MM.1S (cell line): ENCODE measurements at regions not wholly inside any gene's neighbourhood (a gene's known extent, or its start where the extent isn't known, plus 50 kb on each side); places are given as distances from the start of the nearest gene placed in this dataset.

Experiments used
- EZH2 ChIP-seq: fragments of 300-600 bp; sonication (generic); optimal IDR thresholded peaks from 2 replicates; pipeline ENCODE3; 2017; ENCODE audit warnings: low read depth, mild to moderate bottlenecking, antibody characterized with exemption, low read length, mixed read lengths
- EZH2phosphoT487 ChIP-seq: fragments of 300-600 bp; sonication (generic); IDR thresholded peaks from 2 replicates; pipeline ENCODE4 v1.6.1; 2018; ENCODE audit warnings: antibody characterized with exemption, low read length
- TF ChIP-seq, protein P1 (sequence below): fragments of 300-600 bp; sonication (generic); IDR thresholded peaks from 2 replicates; pipeline ENCODE4 v1.5.1; 2016; ENCODE audit warnings: antibody characterized with exemption, low read length, mixed read lengths

DNA sequence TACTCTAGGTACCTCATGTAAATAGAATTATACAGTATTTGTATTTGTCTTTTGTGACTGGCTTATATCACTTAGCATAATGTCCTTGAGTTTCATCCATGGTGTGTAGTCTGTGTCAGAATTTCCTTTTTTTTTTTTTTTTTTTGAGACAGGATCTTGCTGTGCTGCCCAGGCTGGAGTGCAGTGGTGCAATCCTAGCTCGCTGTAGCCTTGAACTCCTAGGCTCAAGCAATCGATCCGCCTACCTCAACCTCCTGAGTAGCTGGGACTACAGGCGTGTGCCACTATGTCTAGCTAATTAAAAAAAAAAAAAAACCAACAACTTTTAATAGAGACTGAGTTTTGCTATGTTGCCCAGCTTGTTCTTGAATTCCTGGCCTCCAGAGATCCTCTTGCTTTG, 89.8 kb upstream of the PODXL start:
- TF ChIP-seq EZH2phosphoT487 (no peak), EZH2 (no peak)
- TF ChIP-seq, protein P1, sequence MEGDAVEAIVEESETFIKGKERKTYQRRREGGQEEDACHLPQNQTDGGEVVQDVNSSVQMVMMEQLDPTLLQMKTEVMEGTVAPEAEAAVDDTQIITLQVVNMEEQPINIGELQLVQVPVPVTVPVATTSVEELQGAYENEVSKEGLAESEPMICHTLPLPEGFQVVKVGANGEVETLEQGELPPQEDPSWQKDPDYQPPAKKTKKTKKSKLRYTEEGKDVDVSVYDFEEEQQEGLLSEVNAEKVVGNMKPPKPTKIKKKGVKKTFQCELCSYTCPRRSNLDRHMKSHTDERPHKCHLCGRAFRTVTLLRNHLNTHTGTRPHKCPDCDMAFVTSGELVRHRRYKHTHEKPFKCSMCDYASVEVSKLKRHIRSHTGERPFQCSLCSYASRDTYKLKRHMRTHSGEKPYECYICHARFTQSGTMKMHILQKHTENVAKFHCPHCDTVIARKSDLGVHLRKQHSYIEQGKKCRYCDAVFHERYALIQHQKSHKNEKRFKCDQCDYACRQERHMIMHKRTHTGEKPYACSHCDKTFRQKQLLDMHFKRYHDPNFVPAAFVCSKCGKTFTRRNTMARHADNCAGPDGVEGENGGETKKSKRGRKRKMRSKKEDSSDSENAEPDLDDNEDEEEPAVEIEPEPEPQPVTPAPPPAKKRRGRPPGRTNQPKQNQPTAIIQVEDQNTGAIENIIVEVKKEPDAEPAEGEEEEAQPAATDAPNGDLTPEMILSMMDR, result no peak
